ENCODE measurements at regions not wholly inside any gene's neighbourhood (a gene's known extent, or its start where the extent isn't known, plus 50 kb on each side); places are given as distances from the start of the nearest gene placed in this dataset.
"Not testable (repeated sequence)": the region's sequence is repeated elsewhere in the genome, so short reads cannot be mapped to it uniquely, and the experiment has no call there.

DNA sequence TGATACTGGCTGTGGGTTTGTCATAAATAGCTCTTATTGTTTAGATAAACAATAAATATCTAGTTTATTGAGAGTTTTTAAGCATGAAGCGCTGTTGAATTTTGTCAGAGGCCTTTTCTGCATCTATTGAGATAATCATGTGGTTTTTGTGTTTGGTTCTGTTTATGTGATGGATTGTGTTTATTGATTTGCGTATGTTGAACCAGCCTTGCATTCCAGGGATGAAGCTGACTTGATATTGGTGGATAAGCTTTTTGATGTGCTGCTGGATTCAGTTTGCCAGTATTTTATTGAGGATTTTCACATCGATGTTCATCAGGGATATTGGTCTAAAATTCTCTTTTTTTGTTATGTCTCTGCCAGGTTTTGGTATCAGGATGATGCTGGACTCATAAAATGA, 231.4 kb downstream of the HS3ST3B1 start:
- TF ChIP-seq, protein P1, sequence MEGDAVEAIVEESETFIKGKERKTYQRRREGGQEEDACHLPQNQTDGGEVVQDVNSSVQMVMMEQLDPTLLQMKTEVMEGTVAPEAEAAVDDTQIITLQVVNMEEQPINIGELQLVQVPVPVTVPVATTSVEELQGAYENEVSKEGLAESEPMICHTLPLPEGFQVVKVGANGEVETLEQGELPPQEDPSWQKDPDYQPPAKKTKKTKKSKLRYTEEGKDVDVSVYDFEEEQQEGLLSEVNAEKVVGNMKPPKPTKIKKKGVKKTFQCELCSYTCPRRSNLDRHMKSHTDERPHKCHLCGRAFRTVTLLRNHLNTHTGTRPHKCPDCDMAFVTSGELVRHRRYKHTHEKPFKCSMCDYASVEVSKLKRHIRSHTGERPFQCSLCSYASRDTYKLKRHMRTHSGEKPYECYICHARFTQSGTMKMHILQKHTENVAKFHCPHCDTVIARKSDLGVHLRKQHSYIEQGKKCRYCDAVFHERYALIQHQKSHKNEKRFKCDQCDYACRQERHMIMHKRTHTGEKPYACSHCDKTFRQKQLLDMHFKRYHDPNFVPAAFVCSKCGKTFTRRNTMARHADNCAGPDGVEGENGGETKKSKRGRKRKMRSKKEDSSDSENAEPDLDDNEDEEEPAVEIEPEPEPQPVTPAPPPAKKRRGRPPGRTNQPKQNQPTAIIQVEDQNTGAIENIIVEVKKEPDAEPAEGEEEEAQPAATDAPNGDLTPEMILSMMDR (IDR thresholded peaks at IDR 0.05): not testable (repeated sequence)
- TF ChIP-seq POLR2A (IDR thresholded peaks at IDR 0.05): not testable (repeated sequence)

Measured in Peyer's patch (tissue), 4 donors.